Neuronal stem cell (in vitro differentiated cells): ENCODE measurements at regions not wholly inside any gene's neighbourhood (a gene's known extent, or its start where the extent isn't known, plus 50 kb on each side); places are given as distances from the start of the nearest gene placed in this dataset.

Experiments
- DNase-seq: peaks from one replicate; pipeline ENCODE4 v3.0.0-alpha.2; 2013; ENCODE audit warnings: low spot score
- H2AFZ ChIP-seq: one replicate; pipeline ENCODE4 v1.6.1; 2013; ENCODE audit warnings: mild to moderate bottlenecking, low read length, inconsistent platforms
- H2AK5ac ChIP-seq: 2 replicates; pipeline ENCODE4 v1.6.1; 2013; ENCODE audit warnings: low read depth, mild to moderate bottlenecking, inconsistent platforms, low read length, moderate library complexity, mixed read lengths
- H2BK120ac ChIP-seq: 2 replicates; pipeline ENCODE4 v1.6.1; 2013; ENCODE audit warnings: low read depth, mild to moderate bottlenecking, inconsistent platforms, low read length, moderate library complexity, mixed read lengths
- H2BK12ac ChIP-seq: one replicate; pipeline ENCODE4 v1.6.1; 2013; ENCODE audit warnings: low read length, inconsistent platforms
- H2BK15ac ChIP-seq: 2 replicates; pipeline ENCODE4 v1.6.1; 2013; ENCODE audit warnings: mild to moderate bottlenecking, low read length, inconsistent platforms, mixed read lengths
- H2BK5ac ChIP-seq: one replicate; pipeline ENCODE4 v1.6.1; 2013; ENCODE audit warnings: inconsistent platforms, mild to moderate bottlenecking, low read length, moderate library complexity
- H3K14ac ChIP-seq: one replicate; pipeline ENCODE4 v1.6.1; 2013; ENCODE audit warnings: low read length, inconsistent platforms
- H3K18ac ChIP-seq: 2 replicates; pipeline ENCODE4 v1.6.1; 2013; ENCODE audit warnings: low read length, inconsistent platforms
- H3K23ac ChIP-seq: 2 replicates; pipeline ENCODE4 v1.6.1; 2013; ENCODE audit warnings: low read depth, mild to moderate bottlenecking, mixed read lengths, low read length, inconsistent platforms; ENCODE audit not compliant: poor library complexity
- H3K27ac ChIP-seq: replicated peaks from 3 replicates; pipeline ENCODE4 v1.5.1; 2013; ENCODE audit warnings: low read length, inconsistent platforms
- H3K27me3 ChIP-seq, 3 experiments: 2 replicates each; pipeline ENCODE4 v1.6.1; 2013; ENCODE audit warnings: low read length in 3 of 3, mild to moderate bottlenecking in 2 of 3, inconsistent platforms in 1 of 3, low read depth in 1 of 3, mixed read lengths in 1 of 3, moderate library complexity in 1 of 3; ENCODE audit not compliant: control insufficient read depth in 3 of 3, insufficient read depth in 3 of 3
- H3K36me3 ChIP-seq, 2 donors: replicated peaks in 1 of 2; 2 replicates each; pipeline ENCODE4 v1.6.1; 2013; ENCODE audit warnings: low read length in 2 of 2; ENCODE audit not compliant: control insufficient read depth in 2 of 2, insufficient read depth in 2 of 2
- H3K4ac ChIP-seq: 2 replicates; pipeline ENCODE4 v1.6.1; 2013; ENCODE audit warnings: inconsistent platforms, mild to moderate bottlenecking, low read length, moderate library complexity
- H3K4me1 ChIP-seq, 2 donors: 1 replicate in 1 of 2; 2 replicates in 1 of 2; pipeline ENCODE4 v1.6.1; 2013; ENCODE audit warnings: low read length in 2 of 2, low read depth in 1 of 2; ENCODE audit not compliant: control insufficient read depth in 2 of 2, insufficient read depth in 1 of 2
- H3K4me2 ChIP-seq: one replicate; pipeline ENCODE4 v1.6.1; 2013; ENCODE audit warnings: mild to moderate bottlenecking, low read length, inconsistent platforms; ENCODE audit not compliant: insufficient read depth, poor library complexity, severe bottlenecking
- H3K4me3 ChIP-seq, 2 donors: 2 replicates each; pipeline ENCODE4 v1.5.1; 2013; ENCODE audit warnings: low read length in 2 of 2, mild to moderate bottlenecking in 2 of 2, inconsistent platforms in 1 of 2, moderate library complexity in 1 of 2
- H3K79me1 ChIP-seq: one replicate; pipeline ENCODE4 v1.6.1; 2013; ENCODE audit warnings: low read depth, mild to moderate bottlenecking, inconsistent platforms, low read length, moderate library complexity
- H3K9ac ChIP-seq: one replicate; pipeline ENCODE4 v1.6.1; 2013; ENCODE audit warnings: mild to moderate bottlenecking, low read depth, low read length, inconsistent platforms; ENCODE audit not compliant: poor library complexity
- H3K9me3 ChIP-seq, 2 donors: replicated peaks in 1 of 2; 2 replicates each; pipeline versions ENCODE3 to v1.6.1; 2013; ENCODE audit warnings: low read length in 2 of 2, mild to moderate bottlenecking in 2 of 2, inconsistent platforms in 1 of 2, low read depth in 1 of 2, mixed read lengths in 1 of 2, moderate library complexity in 1 of 2; ENCODE audit not compliant: control insufficient read depth in 2 of 2, insufficient read depth in 1 of 2
- H4K8ac ChIP-seq: one replicate; pipeline ENCODE4 v1.6.1; 2013; ENCODE audit warnings: low read depth, mild to moderate bottlenecking, inconsistent platforms, low read length, moderate library complexity
- H4K91ac ChIP-seq: one replicate; pipeline ENCODE4 v1.6.1; 2013; ENCODE audit warnings: low read length, low read depth, mild to moderate bottlenecking, inconsistent platforms; ENCODE audit not compliant: poor library complexity
- WGBS, 2 donors: extraction: QIAGEN DNeasy Blood & Tissue Kit; methylation state at CpG; one replicate each; pipeline ENCODE4 v1.1.7; 2013; ENCODE audit warnings: missing lambda C conversion rate in 2 of 2, mixed read lengths in 1 of 2; ENCODE audit not compliant: insufficient read length in 2 of 2, insufficient replicate concordance in 1 of 2; ENCODE audit errors: extremely low coverage in 2 of 2; 5-methylcytosine and 5-hydroxymethylcytosine counted together

DNA sequence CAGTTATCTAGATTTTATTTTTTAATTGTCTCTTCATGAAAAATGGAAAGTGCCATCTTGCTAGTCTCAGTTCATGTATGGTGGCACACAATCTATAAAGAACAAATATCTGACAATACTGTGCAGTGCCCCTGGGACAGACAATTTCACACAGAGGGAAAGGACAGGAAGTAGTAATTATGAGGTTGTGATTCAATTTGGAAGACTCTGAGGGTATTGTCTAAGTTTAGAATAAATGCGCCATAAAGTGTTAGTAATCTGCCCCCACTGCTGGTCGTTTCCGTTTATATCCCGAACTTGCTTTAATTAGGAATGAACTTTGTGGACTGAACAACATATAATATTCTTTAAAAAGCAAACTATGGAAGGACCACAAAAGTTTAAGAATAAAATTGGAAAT lies 196.4 kb upstream of the SLC24A5 start:
- Histone ChIP-seq H2BK5ac (no peak overlapping the region), H3K14ac (no peak overlapping the region), H3K4me2 (no peak overlapping the region), H3K23ac (no peak overlapping the region), H3K9me3 (no peaks in the 10 kb centered on the region), H4K8ac (no peak overlapping the region), H3K4ac (no peak overlapping the region), H3K27me3 (no peaks in the 10 kb centered on the region), H4K91ac (no peak overlapping the region), H2BK15ac (no peak overlapping the region), H3K4me1 (peaks cover 0 to 2% of the 10 kb centered on the region in 2 donors), H3K18ac (no peak overlapping the region), H2AK5ac (no peak overlapping the region), H3K36me3 (no peaks in the 10 kb centered on the region), H3K4me3 (no peak overlapping the region), H3K9ac (no peak overlapping the region), H2AFZ (no peak overlapping the region), H2BK120ac (no peak overlapping the region), H2BK12ac (no peak overlapping the region), H3K27ac (no peak overlapping the region), H3K79me1 (no peaks in the 10 kb centered on the region)
- no peak for DNase-seq
- WGBS, 2 donors: no CpG with 5 or more reads among the region's 4 CpGs

- Histone ChIP-seq H2AK5ac (no peak overlapping the region), H2BK15ac (no peak overlapping the region), H3K4me1 (peaks cover 0 to 2% of the 10 kb centered on the region in 2 donors), H3K23ac (peak overlapping the region; percentile 38), H4K8ac (no peak overlapping the region), H3K79me1 (no peaks in the 10 kb centered on the region), H3K18ac (no peak overlapping the region), H3K14ac (no peak overlapping the region), H4K91ac (no peak overlapping the region), H3K36me3 (no peaks in the 10 kb centered on the region), H2BK12ac (no peak overlapping the region), H2AFZ (no peak overlapping the region), H3K9ac (no peak overlapping the region), H3K4me2 (no peak overlapping the region), H2BK5ac (no peak overlapping the region), H3K27me3 (no peaks in the 10 kb centered on the region), H3K4ac (no peak overlapping the region), H3K4me3 (no peak overlapping the region), H2BK120ac (no peak overlapping the region), H3K9me3 (no peaks in the 10 kb centered on the region), H3K27ac (no peak overlapping the region)
- no peak for DNase-seq
- WGBS, 2 donors: 100% methylated on average over 1 of the region's 6 CpGs; no CpG with 5 or more reads in 1 of the 2 donors
Observed at GRCh38 chr15:47929138-47929803, 191.5 kb upstream of the SLC24A5 start.

DNA sequence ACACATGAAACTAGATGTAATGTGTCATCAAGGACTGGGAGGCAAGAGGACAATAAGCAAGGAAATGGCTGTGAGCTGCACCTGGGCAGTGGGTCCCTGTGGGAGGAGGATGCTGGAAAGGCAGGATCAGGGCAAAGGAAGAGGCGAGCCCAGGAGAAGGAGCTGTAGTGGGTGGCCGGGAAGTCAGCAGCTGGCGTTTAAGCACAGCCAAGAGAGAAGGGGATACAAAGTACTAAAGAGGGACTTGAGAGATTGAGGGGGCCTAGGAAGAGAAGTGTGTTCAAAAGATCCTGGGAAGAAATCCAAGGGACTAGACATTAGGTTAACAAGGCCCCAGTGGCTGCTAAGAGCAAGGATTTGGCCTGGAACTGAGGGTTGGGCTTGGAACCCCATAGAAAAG lies 188.5 kb upstream of the SLC24A5 start:
- H3K9me3 ChIP-seq: no peaks in the 10 kb centered on the region
- no peak overlapping the region for H3K27ac ChIP-seq
- no peak overlapping the region for H2BK120ac ChIP-seq
- no peak overlapping the region for H2BK5ac ChIP-seq
- no peak overlapping the region for H3K18ac ChIP-seq
- no peak overlapping the region for H4K8ac ChIP-seq
- H3K27me3 ChIP-seq: no peaks in the 10 kb centered on the region
- H3K4me2 ChIP-seq: no peak overlapping the region
- no peak overlapping the region for H4K91ac ChIP-seq
- H3K23ac ChIP-seq: no peak overlapping the region
- H3K4ac ChIP-seq: no peak overlapping the region
- H3K36me3 ChIP-seq: no peaks in the 10 kb centered on the region
- no CpG with 5 or more reads among the region's 3 CpGs for WGBS, 2 donors
- no peaks in the 10 kb centered on the region for H3K79me1 ChIP-seq
- H3K14ac ChIP-seq: no peak overlapping the region
- H2AFZ ChIP-seq: no peak overlapping the region
- DNase-seq: no peak
- H2BK12ac ChIP-seq: no peak overlapping the region
- H3K9ac ChIP-seq: no peak overlapping the region
- H2AK5ac ChIP-seq: no peak overlapping the region
- H3K4me3 ChIP-seq: no peak overlapping the region
- peaks cover 0 to 2% of the 10 kb centered on the region in 2 donors for H3K4me1 ChIP-seq
- H2BK15ac ChIP-seq: no peak overlapping the region

GRCh38 chr15:47932951-47933641 lies 187.7 kb upstream of the SLC24A5 start:
- H3K4me2 ChIP-seq: no peak overlapping the region
- no peak for DNase-seq
- H3K4me3 ChIP-seq: no peak overlapping the region
- H4K91ac ChIP-seq: no peak overlapping the region
- H2BK12ac ChIP-seq: no peak overlapping the region
- H3K9me3 ChIP-seq: no peaks in the 10 kb centered on the region
- no peak overlapping the region for H4K8ac ChIP-seq
- H2BK15ac ChIP-seq: no peak overlapping the region
- H2AK5ac ChIP-seq: no peak overlapping the region
- H3K14ac ChIP-seq: no peak overlapping the region
- no peak overlapping the region for H3K4ac ChIP-seq
- H2BK5ac ChIP-seq: no peak overlapping the region
- no CpG with 5 or more reads among the region's 6 CpGs for WGBS, 2 donors
- H3K27ac ChIP-seq: no peak overlapping the region
- H3K9ac ChIP-seq: no peak overlapping the region
- peaks cover 0 to 2% of the 10 kb centered on the region in 2 donors for H3K4me1 ChIP-seq
- H3K27me3 ChIP-seq: no peaks in the 10 kb centered on the region
- H3K23ac ChIP-seq: no peak overlapping the region
- H2BK120ac ChIP-seq: no peak overlapping the region
- H2AFZ ChIP-seq: no peak overlapping the region
- H3K79me1 ChIP-seq: no peaks in the 10 kb centered on the region
- no peak overlapping the region for H3K18ac ChIP-seq
- H3K36me3 ChIP-seq: no peaks in the 10 kb centered on the region
